ENCODE measurements at regions not wholly inside any gene's neighbourhood (a gene's known extent, or its start where the extent isn't known, plus 50 kb on each side); places are given as distances from the start of the nearest gene placed in this dataset.

DNA sequence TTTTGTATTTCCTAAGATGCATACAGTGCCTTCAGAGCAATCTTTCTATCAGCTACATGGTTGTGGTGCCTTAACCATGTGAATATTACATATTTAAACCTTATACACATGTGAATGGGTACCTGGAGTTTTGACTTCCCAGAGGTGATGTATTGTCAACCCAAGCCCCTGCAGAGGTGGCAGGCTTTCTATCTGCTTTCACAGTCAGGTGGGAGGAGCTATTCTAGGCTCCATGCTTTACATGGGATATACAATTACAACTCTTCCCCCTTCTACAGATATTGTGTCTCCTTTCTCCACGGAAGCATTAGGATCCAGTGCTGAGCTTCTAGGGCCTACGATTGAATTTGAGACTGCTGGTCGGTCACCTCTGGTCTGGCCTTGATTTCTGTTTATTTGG is 89.8 kb upstream of the TUT7 start:
- ATAC-seq (no peak), DNase-seq (no peak)
- Histone ChIP-seq H3K9me3 (no peaks in the 10 kb centered on the region), H3K27ac (no peak overlapping the region), H3K4me3 (no peak overlapping the region), H3K4me1 (no peaks in the 10 kb centered on the region), H3K27me3 (no peaks in the 10 kb centered on the region), H3K36me3 (no peaks in the 10 kb centered on the region)
- intact Hi-C loops (cut with DNase I), result no loop called here
- TF ChIP-seq CTCF (IDR thresholded peaks at IDR 0.05), result no peak

DNA sequence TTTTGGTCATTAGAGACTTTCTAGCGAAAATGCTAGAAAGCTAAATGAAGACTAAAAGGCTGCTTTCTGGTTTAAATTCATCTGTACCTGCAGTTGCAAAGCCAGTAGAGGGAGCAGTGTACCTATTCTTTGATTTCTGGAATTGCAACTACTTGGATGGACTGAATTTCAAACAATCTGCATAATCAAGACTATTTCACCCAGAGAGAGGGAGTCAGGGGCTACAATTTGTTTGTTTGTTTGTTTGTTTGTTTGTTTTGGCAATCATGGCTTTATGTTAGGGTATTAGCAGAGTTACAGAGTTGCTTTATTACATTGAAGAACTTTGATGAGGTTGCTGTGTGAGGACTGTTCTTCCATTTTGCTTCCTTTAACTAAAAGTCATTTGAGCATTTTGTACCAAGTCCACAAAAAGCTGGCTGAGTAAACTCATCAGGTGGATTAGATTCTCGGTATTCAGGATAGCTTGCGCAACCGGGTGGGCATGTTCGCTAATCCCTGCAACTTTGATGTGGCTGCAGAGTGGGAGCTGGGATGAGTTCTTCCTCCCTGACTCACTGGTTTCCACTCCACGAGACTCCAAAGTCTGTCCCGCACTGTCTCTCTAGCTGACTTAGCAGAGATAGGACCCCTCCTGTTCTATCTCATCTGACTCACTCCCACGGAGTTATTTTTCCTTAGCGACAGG is 80.0 kb upstream of the TUT7 start:
- ATAC-seq (peak; percentile 77), DNase-seq (no peak)
- Histone ChIP-seq H3K27me3 (no peaks in the 10 kb centered on the region), H3K4me3 (no peak overlapping the region), H3K9me3 (no peaks in the 10 kb centered on the region), H3K4me1 (no peaks in the 10 kb centered on the region), H3K27ac (no peak overlapping the region), H3K36me3 (no peaks in the 10 kb centered on the region)
- TF ChIP-seq CTCF (IDR thresholded peaks at IDR 0.05), result peak; percentile 73
- intact Hi-C loops (cut with DNase I), result no loop called here

DNA sequence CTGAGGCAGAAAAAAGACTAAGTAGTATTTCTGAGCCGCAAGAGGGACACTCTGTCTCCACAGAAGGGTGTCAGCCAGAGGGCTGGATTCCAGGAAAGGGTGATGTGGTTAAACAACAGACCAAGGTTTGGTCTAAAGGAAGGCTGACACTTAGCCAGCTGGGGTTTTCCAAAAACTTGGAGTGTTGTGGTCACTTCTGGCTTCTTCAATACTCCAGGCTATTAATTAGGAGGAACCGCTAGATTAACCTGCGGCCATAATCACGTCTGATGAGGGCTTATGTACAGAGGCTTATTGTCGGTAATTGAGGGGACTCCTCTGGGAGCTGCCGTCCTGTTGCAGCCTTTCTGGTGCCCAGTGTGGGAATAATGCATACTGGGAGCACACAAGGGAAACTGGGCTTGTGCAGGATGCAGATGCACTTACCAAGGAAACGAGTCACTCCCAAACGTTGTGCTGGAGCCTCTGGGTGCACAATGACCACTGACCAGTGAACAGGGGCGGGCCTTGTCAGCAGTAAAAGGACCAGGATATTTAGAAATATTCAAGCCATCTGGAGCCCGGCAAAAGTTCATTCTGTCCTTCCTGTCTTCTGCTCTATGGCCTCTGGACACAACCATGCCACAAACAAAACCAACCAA is 70.2 kb upstream of the TUT7 start:
- no peaks in the 10 kb centered on the region for H3K4me1 ChIP-seq
- H3K9me3 ChIP-seq, result no peaks in the 10 kb centered on the region
- ATAC-seq (no peak), DNase-seq (no peak)
- intact Hi-C loops (cut with DNase I), result loop anchor here (10.0 kb wide), 1 partner anchor 900 kb away; no protein-coding TSS in a partner anchor
- no peaks in the 10 kb centered on the region for H3K27me3 ChIP-seq
- H3K36me3 ChIP-seq, result no peaks in the 10 kb centered on the region
- no peak for TF ChIP-seq CTCF (IDR thresholded peaks at IDR 0.05)
- H3K4me3 ChIP-seq, result no peak overlapping the region
- H3K27ac ChIP-seq, result no peak overlapping the region

DNA sequence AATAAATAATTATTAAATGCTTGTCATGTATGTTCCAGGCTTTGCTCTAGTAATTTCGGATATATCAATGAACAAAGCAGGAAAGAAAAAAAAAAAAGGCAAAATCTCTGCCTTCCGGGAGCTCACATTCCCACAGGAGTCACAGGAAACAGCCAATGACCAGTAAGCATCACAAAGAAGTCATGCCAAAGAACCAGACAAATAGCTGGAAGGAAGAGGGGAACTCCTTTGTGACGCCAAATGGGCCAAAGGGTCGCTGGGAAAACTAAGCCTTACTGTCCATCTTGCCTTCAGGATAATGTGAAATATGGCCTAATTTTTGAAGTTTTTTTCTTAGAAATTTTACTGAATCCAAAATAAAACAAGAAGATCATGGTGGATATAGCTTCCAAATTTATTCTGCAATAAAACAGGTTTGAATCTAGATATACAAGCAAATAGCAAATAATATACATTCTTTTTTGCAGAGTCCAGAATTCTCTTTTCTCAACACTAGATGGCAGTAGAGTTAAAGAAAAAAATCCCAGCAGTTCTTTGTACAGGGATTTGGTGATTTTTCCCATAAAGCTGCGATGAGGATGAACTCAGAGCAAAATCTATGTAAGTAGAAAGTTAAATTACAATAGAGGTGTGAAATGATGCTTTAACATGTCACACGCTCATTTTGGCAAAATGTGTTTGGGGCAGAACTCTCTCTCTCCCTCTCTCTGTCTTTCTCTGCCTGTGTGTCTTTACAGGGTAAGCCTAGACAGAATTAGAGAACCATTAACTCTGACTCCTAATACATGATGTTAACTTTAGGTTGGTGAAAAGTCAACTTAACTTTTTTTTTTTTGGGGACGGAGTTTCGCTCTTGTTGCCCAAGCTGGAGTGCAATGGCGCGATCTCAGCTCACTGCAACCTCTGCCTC is 60.0 kb upstream of the TUT7 start:
- H3K4me3 ChIP-seq, result no peak overlapping the region
- peak; percentile 49 for ATAC-seq
- H3K27me3 ChIP-seq, result no peaks in the 10 kb centered on the region
- no peaks in the 10 kb centered on the region for H3K4me1 ChIP-seq
- H3K27ac ChIP-seq, result no peak overlapping the region
- TF ChIP-seq CTCF (IDR thresholded peaks at IDR 0.05), result peak; percentile 75
- no peaks in the 10 kb centered on the region for H3K36me3 ChIP-seq
- intact Hi-C loops (cut with DNase I), result no loop called here
- DNase-seq, result no peak
- no peaks in the 10 kb centered on the region for H3K9me3 ChIP-seq

DNA sequence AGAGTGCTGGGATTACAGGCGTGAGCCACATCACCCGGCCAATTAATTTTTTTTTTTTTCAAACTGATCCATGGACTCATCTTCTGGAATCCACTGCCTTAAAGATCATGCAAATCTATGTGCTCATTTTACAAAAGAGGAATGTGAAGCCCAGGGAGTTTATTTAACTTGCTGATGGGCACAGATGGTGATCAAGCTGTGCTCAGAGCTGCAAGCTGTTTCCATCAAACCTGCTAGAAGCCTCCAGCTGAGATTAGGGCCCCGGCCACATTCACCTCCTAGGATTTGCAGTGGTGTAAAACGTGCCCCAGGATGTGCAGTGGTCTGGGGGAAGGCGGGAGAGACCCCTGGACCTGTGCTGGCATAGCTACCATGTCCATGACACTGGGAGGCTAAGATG is 56.1 kb upstream of the TUT7 start:
- Histone ChIP-seq H3K27ac (no peak overlapping the region), H3K9me3 (no peaks in the 10 kb centered on the region), H3K4me1 (peaks cover 18% of the 10 kb centered on the region), H3K27me3 (no peaks in the 10 kb centered on the region), H3K36me3 (no peaks in the 10 kb centered on the region), H3K4me3 (no peak overlapping the region)
- no peak for ATAC-seq
- DNase-seq, result no peak
- TF ChIP-seq CTCF (IDR thresholded peaks at IDR 0.05), result no peak
- intact Hi-C loops (cut with DNase I), result no loop called here

Measured in upper lobe of right lung (tissue), 1 donor.